GM19463 (cell line): ENCODE measurements at regions not wholly inside any gene's neighbourhood (a gene's known extent, or its start where the extent isn't known, plus 50 kb on each side); places are given as distances from the start of the nearest gene placed in this dataset.
"Not testable (repeated sequence)": the region's sequence is repeated elsewhere in the genome, so short reads cannot be mapped to it uniquely, and the experiment has no call there.

Source experiments
- ATAC-seq: cut with Tn5 transposase; IDR thresholded peaks from one replicate; pipeline ENCODE4 v1.9.1; 2021; ENCODE audit warnings: mild to moderate bottlenecking, moderate library complexity; ENCODE audit not compliant: unreplicated experiment

- ATAC-seq: no peak
These were observed 530.8 kb downstream of the GRXCR1 start for GRCh38 chr4:43423276-43423675.

DNA sequence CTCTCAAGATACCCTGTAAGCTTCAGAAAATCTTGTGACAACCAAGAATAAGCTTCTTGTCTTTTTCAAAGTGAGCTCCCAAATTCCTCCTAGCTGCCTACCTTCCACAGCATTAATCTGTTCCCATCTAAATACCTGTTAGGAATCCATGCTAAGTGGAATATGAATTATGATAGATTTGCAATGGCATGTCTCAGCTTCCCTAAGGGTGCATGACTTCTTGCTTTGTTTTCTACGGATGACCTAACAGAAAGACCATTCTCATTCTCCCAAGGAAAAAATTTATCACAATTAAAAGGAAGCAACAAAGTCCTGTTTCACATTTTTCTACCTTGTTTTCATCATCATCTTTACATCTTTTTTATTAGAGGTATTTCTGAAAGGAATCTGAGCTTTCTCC, 532.7 kb downstream of the GRXCR1 start:
- ATAC-seq: no peak

- no peak for ATAC-seq
These were observed 542.8 kb downstream of the GRXCR1 start for GRCh38 chr4:43435291-43435690.

GRCh38 chr4:43452948-43453347, 560.4 kb downstream of the GRXCR1 start:
- ATAC-seq: no peak

- ATAC-seq: no peak
These were observed 563.9 kb downstream of the GRXCR1 start for GRCh38 chr4:43456383-43456782.

DNA sequence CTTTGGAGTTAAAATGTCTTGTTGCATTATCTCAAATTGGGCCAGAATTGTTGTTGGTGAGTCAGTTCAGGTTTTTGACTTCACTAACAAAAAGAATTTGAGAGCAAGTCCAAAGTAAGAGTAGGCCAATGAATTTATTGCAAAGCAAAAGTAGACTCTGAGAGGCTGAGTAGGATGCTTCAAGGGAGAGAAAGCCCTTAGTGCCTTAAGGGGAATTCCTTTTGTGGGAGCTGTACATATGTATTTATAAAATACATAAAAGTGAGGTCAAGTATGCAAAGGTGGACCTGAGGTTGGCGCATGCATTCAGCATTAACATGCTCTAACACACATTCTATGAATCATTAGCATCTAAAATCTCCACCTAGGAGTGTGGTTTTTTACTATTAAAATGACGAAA, 565.4 kb downstream of the GRXCR1 start:
- no peak for ATAC-seq

DNA sequence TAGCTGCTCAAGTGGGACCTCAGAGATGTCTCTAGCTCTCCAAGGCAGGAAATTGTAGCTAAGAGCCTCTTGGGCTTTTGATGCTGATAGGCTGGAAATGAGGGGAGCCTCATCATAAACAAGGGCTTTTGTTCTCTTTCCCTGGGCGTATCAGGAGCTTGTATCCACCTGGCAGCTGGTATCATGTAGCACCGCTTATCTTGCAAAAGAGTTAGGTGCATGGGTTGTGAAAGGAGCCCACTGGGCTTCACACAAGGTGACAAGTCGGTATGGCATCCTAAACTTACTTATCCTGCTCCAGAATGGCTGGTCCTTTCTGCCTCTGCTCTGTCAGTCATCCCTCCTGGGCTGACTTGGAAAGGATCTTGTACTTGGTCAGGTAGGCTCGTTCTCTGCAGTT, 565.8 kb downstream of the GRXCR1 start:
- ATAC-seq: no peak

DNA sequence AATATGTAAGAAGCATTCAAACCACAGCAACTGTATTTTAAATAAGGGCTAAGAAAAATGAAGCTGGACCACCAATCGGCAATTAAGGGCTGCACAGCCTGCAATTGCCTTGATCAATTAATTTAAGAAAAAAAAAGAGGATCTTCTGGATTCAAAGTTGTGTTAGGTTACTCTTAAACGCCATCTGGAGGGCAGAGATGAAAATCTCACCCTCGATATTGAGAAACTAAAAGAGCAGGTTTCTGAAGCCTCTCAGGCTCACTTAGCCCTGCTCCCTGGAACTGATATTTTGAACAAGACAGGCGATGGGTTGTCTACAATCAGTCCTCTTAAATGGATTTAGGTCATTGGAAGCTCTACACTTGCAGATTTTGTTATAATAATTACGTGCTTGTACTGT, 579.4 kb downstream of the GRXCR1 start:
- no peak for ATAC-seq

GRCh38 chr4:43481526-43481925, 589.0 kb downstream of the GRXCR1 start:
- no peak for ATAC-seq

DNA sequence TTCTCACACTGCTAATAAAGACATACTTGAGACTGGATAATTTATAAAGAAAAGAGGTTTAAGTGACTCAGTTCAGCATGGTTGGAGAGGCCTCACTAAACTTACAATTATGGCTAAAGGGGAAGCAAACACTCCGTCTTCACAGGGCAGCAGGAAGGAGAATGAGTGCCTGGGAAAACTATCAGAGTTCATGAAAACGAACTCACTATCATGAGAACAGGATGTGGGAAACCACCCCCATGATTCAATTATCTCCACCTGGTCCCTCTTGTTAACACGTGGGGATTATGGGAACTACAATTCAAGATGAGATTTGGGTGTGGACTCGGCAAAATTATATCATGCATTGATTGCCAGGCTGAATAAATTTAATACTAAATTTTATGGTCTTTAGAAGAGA, 592.7 kb downstream of the GRXCR1 start:
- no peak for ATAC-seq

- no peak for ATAC-seq
These were observed 603.7 kb downstream of the GRXCR1 start for GRCh38 chr4:43496188-43496587.

DNA sequence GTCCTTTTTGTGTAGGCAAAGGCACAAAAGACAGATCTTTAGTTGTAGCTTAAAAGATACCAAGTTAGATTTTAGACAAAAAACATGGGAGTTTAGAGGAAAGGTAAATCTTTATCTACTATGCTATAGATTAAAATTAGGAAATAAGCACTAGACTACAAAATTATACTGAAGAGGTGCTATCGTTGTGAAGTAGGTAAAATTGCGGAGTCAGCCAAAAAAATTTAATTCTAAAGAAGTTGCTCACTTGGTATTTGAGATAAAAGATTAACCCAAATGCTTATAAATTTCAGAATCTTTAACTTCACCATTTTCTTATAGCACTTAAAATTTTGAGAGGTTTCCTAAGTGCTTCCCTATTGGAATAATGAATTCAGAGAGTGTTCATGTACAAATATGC, 604.1 kb downstream of the GRXCR1 start:
- no peak for ATAC-seq

DNA sequence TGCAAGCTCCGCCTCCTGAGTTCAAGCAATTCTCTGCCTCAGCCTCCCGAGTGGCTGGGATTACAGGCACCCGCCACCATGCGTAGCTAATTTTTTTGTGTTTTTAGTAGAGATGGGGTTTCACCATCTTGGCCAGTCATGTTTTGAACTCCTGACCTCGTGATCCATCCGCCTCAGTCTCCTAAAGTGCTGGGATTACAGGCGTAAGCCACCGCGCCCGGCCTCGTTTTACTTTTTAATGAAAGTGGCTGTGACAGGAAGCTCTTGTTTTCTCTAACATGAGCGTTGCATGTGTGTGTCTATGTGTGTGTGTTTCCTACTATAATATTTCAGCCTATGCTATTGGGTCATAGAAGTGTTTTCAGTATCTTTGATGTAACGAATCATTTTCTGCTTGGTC, 613.3 kb downstream of the GRXCR1 start:
- ATAC-seq: not testable (repeated sequence)

DNA sequence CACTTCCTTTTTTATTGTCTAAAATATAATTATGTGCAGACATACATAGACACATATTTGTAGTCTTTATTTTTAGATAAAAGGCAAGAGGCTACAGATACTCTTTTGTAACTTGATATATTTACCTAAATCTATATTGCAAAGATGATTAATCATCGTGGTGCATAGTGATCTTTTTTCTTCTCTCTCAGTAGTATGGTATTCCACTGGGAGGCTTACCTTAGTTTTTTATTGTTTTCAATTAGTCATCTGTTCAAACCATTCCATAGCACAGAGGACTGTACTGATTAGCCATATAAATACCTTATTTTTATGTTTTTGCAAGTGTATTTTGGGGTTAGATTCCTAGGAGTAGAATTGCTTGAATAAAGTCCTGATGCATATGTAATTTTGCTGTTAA, 619.7 kb downstream of the GRXCR1 start:
- ATAC-seq: no peak

DNA sequence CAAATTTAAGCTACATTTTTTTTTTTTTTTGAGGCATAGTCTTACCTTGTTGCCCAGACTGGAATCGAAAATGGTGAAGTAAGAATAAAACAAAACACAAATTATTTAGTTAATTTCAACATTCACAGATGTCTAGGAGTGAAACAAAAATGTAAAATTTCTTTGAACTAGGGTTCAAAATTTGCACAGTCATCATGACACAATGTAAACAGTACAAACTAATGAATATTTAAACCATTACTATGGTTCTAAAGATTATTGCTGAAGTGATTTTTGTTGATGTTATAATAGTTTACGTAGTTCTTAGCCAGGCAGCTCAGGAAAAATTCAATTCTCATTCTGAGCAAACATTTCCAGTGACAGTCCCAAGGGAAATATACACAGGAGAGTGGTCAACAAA, 633.1 kb downstream of the GRXCR1 start:
- ATAC-seq: no peak

- no peak for ATAC-seq
These were observed 655.0 kb downstream of the GRXCR1 start for GRCh38 chr4:43547561-43547960.

GRCh38 chr4:43550981-43551627, 658.6 kb downstream of the GRXCR1 start:
- ATAC-seq: no peak

GRCh38 chr4:43556262-43556661, 663.7 kb downstream of the GRXCR1 start:
- ATAC-seq: no peak

DNA sequence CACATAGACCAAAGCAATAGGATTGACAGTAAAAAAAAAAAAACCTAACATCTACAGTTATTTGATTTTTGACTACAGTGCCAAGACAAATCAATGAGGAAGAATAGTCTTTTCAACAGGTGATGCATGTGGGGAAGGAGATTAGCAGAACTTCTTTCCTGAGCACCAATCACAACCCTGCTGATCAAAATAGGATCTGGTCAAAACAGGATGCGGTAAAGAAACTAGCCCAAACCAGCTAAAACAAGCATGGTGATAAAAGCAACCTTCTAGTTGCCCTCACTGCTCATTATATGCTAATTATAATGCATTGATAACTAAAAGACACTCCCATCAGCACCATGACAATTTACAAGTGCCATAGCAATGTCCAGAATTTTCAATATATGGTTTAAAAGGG, 667.5 kb downstream of the GRXCR1 start:
- ATAC-seq: no peak

DNA sequence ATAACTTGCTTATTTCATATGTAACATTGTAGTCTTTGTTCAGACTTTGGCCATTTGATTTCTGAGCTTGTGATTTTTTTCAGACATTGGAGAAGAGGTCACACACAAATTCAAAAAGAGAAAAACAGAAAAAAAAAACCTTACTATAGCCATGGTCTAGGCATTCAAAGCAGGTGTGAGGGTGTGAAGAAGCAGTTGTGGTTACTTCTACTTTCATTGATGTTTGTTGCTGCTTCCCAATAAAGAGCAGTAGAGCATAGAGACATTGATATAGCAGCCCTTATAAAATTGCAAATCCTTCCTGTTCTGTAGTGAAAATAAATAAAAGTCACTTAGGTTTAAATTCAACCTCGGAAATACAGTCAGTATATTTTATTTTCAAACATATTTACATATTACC, 671.6 kb downstream of the GRXCR1 start:
- ATAC-seq: no peak

- no peak for ATAC-seq
These were observed 672.1 kb downstream of the GRXCR1 start for GRCh38 chr4:43564591-43564990.

- no peak for ATAC-seq
These were observed 675.1 kb downstream of the GRXCR1 start for GRCh38 chr4:43567644-43568043.

DNA sequence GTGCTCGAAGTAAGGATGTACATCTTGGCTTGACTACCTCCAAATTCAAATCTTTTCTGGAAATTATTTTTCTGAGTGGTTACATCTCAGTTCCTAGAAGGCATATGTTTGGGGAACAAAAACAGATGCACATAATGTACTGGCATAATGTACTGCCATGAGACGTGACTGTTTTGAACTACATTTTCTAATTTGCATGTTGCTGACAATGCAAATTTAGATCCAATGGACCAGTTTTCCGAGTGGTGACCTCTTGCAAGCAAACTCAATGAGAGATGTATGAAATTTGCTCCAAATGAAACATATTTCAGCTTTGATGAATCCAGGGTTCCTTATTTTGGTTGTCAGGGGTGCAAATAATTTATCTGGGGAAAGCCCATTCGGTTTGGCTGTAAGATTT, 694.3 kb downstream of the GRXCR1 start:
- ATAC-seq: no peak
